Fibroblast of skin of left quadriceps (primary cell): ENCODE measurements at regions not wholly inside any gene's neighbourhood (a gene's known extent, or its start where the extent isn't known, plus 50 kb on each side); places are given as distances from the start of the nearest gene placed in this dataset.
"Not testable (repeated sequence)": the region's sequence is repeated elsewhere in the genome, so short reads cannot be mapped to it uniquely, and the experiment has no call there.

ENCODE experiments used
- DNase-seq, 2 experiments: peaks; one replicate each; pipeline ENCODE4 v3.0.0-alpha.2; 2013; ENCODE audit warnings: low read depth in 2 of 2

- no peak for DNase-seq
Measured at GRCh38 chr2:121818546-121818945, 63.1 kb downstream of the TSN start.

GRCh38 chr2:121819846-121820245 lies 64.4 kb downstream of the TSN start:
- no peak for DNase-seq

GRCh38 chr2:121821476-121822158 lies 66.2 kb downstream of the TSN start:
- DNase-seq, result no peak

- DNase-seq, result no peak
Measured at GRCh38 chr2:121824264-121824663, 68.8 kb downstream of the TSN start.

GRCh38 chr2:121825003-121825950 lies 69.8 kb downstream of the TSN start:
- DNase-seq, result no peak

- DNase-seq, result no peak
Measured at GRCh38 chr2:121826036-121826435, 70.6 kb downstream of the TSN start.

GRCh38 chr2:121828281-121828731 lies 72.9 kb downstream of the TSN start:
- DNase-seq, result no peak

- no peak for DNase-seq
Measured at GRCh38 chr2:121830809-121831208, 75.4 kb downstream of the TSN start.

GRCh38 chr2:121831841-121832240 lies 76.4 kb downstream of the TSN start:
- DNase-seq, result no peak

GRCh38 chr2:121832412-121833357 lies 77.2 kb downstream of the TSN start:
- DNase-seq, result no peak

GRCh38 chr2:121833358-121833723 lies 77.9 kb downstream of the TSN start:
- no peak for DNase-seq

GRCh38 chr2:121836611-121837010 lies 81.2 kb downstream of the TSN start:
- DNase-seq, result no peak

- no peak for DNase-seq
Measured at GRCh38 chr2:121837591-121837990, 82.1 kb downstream of the TSN start.

GRCh38 chr2:121838551-121838950 lies 83.1 kb downstream of the TSN start:
- no peak for DNase-seq

GRCh38 chr2:121839584-121839983 lies 84.1 kb downstream of the TSN start:
- no peak for DNase-seq

GRCh38 chr2:121849236-121849635 lies 93.8 kb downstream of the TSN start:
- DNase-seq, result no peak

- DNase-seq, result not testable (repeated sequence)
Measured at GRCh38 chr2:121853149-121853548, 97.7 kb downstream of the TSN start.

GRCh38 chr2:121855510-121855909 lies 100.1 kb downstream of the TSN start:
- no peak for DNase-seq

GRCh38 chr2:121856360-121856759 lies 100.9 kb downstream of the TSN start:
- no peak for DNase-seq

- DNase-seq, result no peak
Measured at GRCh38 chr2:121858369-121858768, 102.9 kb downstream of the TSN start.

- DNase-seq, result no peak
Measured at GRCh38 chr2:121858847-121859246, 103.4 kb downstream of the TSN start.
